GM23338 (cell line): ENCODE measurements at regions not wholly inside any gene's neighbourhood (a gene's known extent, or its start where the extent isn't known, plus 50 kb on each side); places are given as distances from the start of the nearest gene placed in this dataset.

Source experiments
- ATAC-seq: fragments of 200-7000 bp; cut with Tn5 transposase; 3 replicates; pipeline ENCODE4 v1.9.1; 2020
- DNase-seq: peaks from one replicate; pipeline ENCODE4 v3.0.0-alpha.2; 2015; ENCODE audit warnings: low spot score
- H2AFZ ChIP-seq: fragments of 200-600 bp; sonication (generic); 2 replicates; pipeline ENCODE4 v1.8.0; 2016; ENCODE audit warnings: antibody characterized with exemption, mild to moderate bottlenecking, moderate library complexity
- H3F3A ChIP-seq: fragments of 200-600 bp; sonication (generic); replicated peaks from 2 replicates; pipeline ENCODE4 v1.8.0; 2017; ENCODE audit warnings: antibody characterized with exemption, mixed run types, low read depth
- H3K27ac ChIP-seq: fragments of 200-600 bp; sonication (generic); 2 replicates; pipeline ENCODE4 v1.6.1; 2016; ENCODE audit warnings: low read depth
- H3K27me3 ChIP-seq: fragments of 200-600 bp; sonication (generic); 2 replicates; pipeline ENCODE4 v1.8.0; 2016; ENCODE audit warnings: mild to moderate bottlenecking, mixed run types, moderate library complexity; ENCODE audit not compliant: insufficient read depth
- H3K36me3 ChIP-seq: fragments of 200-600 bp; sonication (generic); 2 replicates; pipeline ENCODE4 v1.8.0; 2016; ENCODE audit warnings: mild to moderate bottlenecking; ENCODE audit not compliant: insufficient read depth
- H3K4me1 ChIP-seq: fragments of 200-600 bp; sonication (generic); 2 replicates; pipeline ENCODE4 v1.8.0; 2016; ENCODE audit warnings: mild to moderate bottlenecking, moderate library complexity; ENCODE audit not compliant: insufficient read depth
- H3K4me2 ChIP-seq: fragments of 200-600 bp; sonication (generic); 2 replicates; pipeline ENCODE4 v1.7.1; 2017; ENCODE audit warnings: mixed run types
- H3K4me3 ChIP-seq: fragments of 200-600 bp; sonication (generic); 2 replicates; pipeline ENCODE4 v1.6.1; 2016; ENCODE audit warnings: mixed run types
- H3K79me2 ChIP-seq: fragments of 200-600 bp; sonication (generic); replicated peaks from 2 replicates; pipeline ENCODE4 v1.8.0; 2017; ENCODE audit warnings: mild to moderate bottlenecking; ENCODE audit not compliant: insufficient read depth
- H3K9me2 ChIP-seq: fragments of 200-600 bp; sonication (generic); 2 replicates; pipeline ENCODE4 v1.8.0; 2017; ENCODE audit not compliant: insufficient read depth
- H4K20me1 ChIP-seq: fragments of 200-600 bp; sonication (generic); replicated peaks from 2 replicates; pipeline ENCODE4 v1.8.0; 2017; ENCODE audit warnings: mild to moderate bottlenecking; ENCODE audit not compliant: insufficient read depth
- H3K27ac Mint-ChIP-seq: 2 replicates; pipeline ENCODE4 v1.8.0; 2020; ENCODE audit warnings: inconsistent platforms, mild to moderate bottlenecking, moderate library complexity, mixed read lengths
- H3K27me3 Mint-ChIP-seq: 3 replicates; pipeline ENCODE4 v1.8.0; 2022; ENCODE audit warnings: low read depth, mild to moderate bottlenecking, moderate library complexity, mixed read lengths, inconsistent platforms; ENCODE audit not compliant: insufficient read depth, poor library complexity
- H3K36me3 Mint-ChIP-seq: 3 replicates; pipeline ENCODE4 v1.8.0; 2021; ENCODE audit warnings: low read depth, mild to moderate bottlenecking, inconsistent platforms, moderate library complexity, mixed read lengths
- H3K4me1 Mint-ChIP-seq: 3 replicates; pipeline ENCODE4 v1.8.0; 2020; ENCODE audit warnings: mild to moderate bottlenecking, inconsistent platforms, mixed read lengths
- H3K4me3 Mint-ChIP-seq: 3 replicates; pipeline ENCODE4 v1.8.0; 2021; ENCODE audit warnings: moderate library complexity, mild to moderate bottlenecking, inconsistent platforms, mixed read lengths
- H3K9me3 Mint-ChIP-seq: 3 replicates; pipeline ENCODE4 v1.8.0; 2020; ENCODE audit warnings: moderate library complexity, mild to moderate bottlenecking, inconsistent platforms, mixed read lengths
- CREB1 ChIP-seq: fragments of 250-450 bp; sonication (Bioruptor Pico); IDR thresholded peaks from 2 replicates; pipeline ENCODE4 v1.5.0; 2020; ENCODE audit warnings: low read depth, mild to moderate bottlenecking, moderate library complexity
- ETS1 ChIP-seq: IDR thresholded peaks from 2 replicates; pipeline ENCODE4 v1.6.1; 2016; ENCODE audit warnings: antibody characterized with exemption
- EZH2 ChIP-seq: fragments of 200-600 bp; sonication (generic); IDR thresholded peaks from one replicate; pipeline ENCODE4 v1.8.0; 2017; ENCODE audit warnings: antibody characterized with exemption, mild to moderate bottlenecking, low read depth; ENCODE audit not compliant: unreplicated experiment
- EZH2phosphoT487 ChIP-seq: fragments of 200-600 bp; sonication (generic); IDR thresholded peaks from one replicate; pipeline ENCODE4 v1.8.1; 2018; ENCODE audit warnings: antibody characterized with exemption; ENCODE audit not compliant: unreplicated experiment
- POLR2AphosphoS5 ChIP-seq: IDR thresholded peaks from 2 replicates; pipeline ENCODE4 v1.6.1; 2016; ENCODE audit warnings: antibody characterized with exemption, low read depth
- STAT1 ChIP-seq: IDR thresholded peaks from one replicate; pipeline ENCODE4 v1.6.1; 2016; ENCODE audit warnings: antibody characterized with exemption; ENCODE audit not compliant: unreplicated experiment
- TF ChIP-seq, protein P1 (sequence below): IDR thresholded peaks from one replicate; pipeline ENCODE4 v1.6.1; 2018; ENCODE audit warnings: antibody characterized with exemption; ENCODE audit not compliant: unreplicated experiment
- TF ChIP-seq, protein P2 (sequence below), 2 experiments: fragments of 200-600 bp in 1 of 2; sonication (generic) in 1 of 2; conservative IDR thresholded peaks; 2 replicates each; pipeline versions ENCODE4 v1.5.1 to v1.6.1; 2016 to 2017; ENCODE audit warnings: antibody characterized with exemption in 2 of 2, low read depth in 2 of 2, mild to moderate bottlenecking in 2 of 2, moderate library complexity in 1 of 2

- peaks cover 22% of the 10 kb centered on the region; the same call in 2 of the 3 replicates for H3K4me1 Mint-ChIP-seq
- Histone ChIP-seq H2AFZ (peak overlapping the region; percentile 64; the same call in 1 of the 2 replicates), H3K27ac (no peak overlapping the region), H4K20me1 (no peaks in the 10 kb centered on the region), H3K4me1 (no peaks in the 10 kb centered on the region), H3F3A (no peaks in the 10 kb centered on the region), H3K9me2 (peaks cover 7% of the 10 kb centered on the region; the same call in 1 of the 2 replicates), H3K4me3 (no peak overlapping the region), H3K36me3 (no peaks in the 10 kb centered on the region), H3K79me2 (no peaks in the 10 kb centered on the region), H3K4me2 (no peak overlapping the region), H3K27me3 (no peaks in the 10 kb centered on the region)
- DNase-seq = no peak
- no peaks in the 10 kb centered on the region for H3K27me3 Mint-ChIP-seq
- no peak for ATAC-seq
- H3K36me3 Mint-ChIP-seq = no peaks in the 10 kb centered on the region
- H3K27ac Mint-ChIP-seq = no peak overlapping the region
- H3K4me3 Mint-ChIP-seq = no peak overlapping the region
- TF ChIP-seq, protein P1, sequence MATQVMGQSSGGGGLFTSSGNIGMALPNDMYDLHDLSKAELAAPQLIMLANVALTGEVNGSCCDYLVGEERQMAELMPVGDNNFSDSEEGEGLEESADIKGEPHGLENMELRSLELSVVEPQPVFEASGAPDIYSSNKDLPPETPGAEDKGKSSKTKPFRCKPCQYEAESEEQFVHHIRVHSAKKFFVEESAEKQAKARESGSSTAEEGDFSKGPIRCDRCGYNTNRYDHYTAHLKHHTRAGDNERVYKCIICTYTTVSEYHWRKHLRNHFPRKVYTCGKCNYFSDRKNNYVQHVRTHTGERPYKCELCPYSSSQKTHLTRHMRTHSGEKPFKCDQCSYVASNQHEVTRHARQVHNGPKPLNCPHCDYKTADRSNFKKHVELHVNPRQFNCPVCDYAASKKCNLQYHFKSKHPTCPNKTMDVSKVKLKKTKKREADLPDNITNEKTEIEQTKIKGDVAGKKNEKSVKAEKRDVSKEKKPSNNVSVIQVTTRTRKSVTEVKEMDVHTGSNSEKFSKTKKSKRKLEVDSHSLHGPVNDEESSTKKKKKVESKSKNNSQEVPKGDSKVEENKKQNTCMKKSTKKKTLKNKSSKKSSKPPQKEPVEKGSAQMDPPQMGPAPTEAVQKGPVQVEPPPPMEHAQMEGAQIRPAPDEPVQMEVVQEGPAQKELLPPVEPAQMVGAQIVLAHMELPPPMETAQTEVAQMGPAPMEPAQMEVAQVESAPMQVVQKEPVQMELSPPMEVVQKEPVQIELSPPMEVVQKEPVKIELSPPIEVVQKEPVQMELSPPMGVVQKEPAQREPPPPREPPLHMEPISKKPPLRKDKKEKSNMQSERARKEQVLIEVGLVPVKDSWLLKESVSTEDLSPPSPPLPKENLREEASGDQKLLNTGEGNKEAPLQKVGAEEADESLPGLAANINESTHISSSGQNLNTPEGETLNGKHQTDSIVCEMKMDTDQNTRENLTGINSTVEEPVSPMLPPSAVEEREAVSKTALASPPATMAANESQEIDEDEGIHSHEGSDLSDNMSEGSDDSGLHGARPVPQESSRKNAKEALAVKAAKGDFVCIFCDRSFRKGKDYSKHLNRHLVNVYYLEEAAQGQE = no peak
- TF ChIP-seq STAT1 (no peak), ETS1 (no peak), EZH2 (no peak), CREB1 (CRISPR knock-in tag) (no peak), POLR2AphosphoS5 (no peak)
- TF ChIP-seq, protein P2, sequence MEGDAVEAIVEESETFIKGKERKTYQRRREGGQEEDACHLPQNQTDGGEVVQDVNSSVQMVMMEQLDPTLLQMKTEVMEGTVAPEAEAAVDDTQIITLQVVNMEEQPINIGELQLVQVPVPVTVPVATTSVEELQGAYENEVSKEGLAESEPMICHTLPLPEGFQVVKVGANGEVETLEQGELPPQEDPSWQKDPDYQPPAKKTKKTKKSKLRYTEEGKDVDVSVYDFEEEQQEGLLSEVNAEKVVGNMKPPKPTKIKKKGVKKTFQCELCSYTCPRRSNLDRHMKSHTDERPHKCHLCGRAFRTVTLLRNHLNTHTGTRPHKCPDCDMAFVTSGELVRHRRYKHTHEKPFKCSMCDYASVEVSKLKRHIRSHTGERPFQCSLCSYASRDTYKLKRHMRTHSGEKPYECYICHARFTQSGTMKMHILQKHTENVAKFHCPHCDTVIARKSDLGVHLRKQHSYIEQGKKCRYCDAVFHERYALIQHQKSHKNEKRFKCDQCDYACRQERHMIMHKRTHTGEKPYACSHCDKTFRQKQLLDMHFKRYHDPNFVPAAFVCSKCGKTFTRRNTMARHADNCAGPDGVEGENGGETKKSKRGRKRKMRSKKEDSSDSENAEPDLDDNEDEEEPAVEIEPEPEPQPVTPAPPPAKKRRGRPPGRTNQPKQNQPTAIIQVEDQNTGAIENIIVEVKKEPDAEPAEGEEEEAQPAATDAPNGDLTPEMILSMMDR (conservative IDR thresholded peaks at IDR 0.05; ENCODE audit: low read depth in 2 of 2) = no peak
- H3K9me3 Mint-ChIP-seq = no peaks in the 10 kb centered on the region
These were observed 544.5 kb upstream of the ZNF608 start for GRCh38 chr5:125290935-125291334.

DNA sequence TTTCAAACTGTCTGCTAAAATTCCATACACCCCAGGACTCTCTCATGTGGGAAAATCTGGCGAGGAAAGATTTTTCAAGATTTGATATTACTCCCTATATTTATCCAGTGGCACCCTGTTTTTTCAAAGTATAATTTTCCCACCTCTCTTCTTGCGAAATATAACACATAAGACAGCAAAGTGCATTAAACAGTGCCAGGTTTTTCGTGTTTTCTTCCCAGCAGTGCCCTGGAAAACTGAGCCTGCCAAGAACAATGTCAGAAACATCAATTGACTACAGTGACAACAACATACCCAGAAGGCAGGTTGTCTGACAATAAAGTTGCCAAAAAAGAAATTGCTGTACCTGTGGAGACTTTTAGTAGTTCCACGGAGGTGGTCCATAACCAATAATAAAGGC is 545.0 kb upstream of the ZNF608 start:
- Histone ChIP-seq H3K4me2 (no peak overlapping the region), H3K4me3 (no peak overlapping the region), H3F3A (no peaks in the 10 kb centered on the region), H3K4me1 (no peaks in the 10 kb centered on the region), H2AFZ (peak overlapping the region; percentile 4; the same call in 1 of the 2 replicates), H3K9me2 (peaks cover 7% of the 10 kb centered on the region; the same call in 1 of the 2 replicates), H3K27ac (no peak overlapping the region), H3K27me3 (no peaks in the 10 kb centered on the region), H3K79me2 (no peaks in the 10 kb centered on the region), H4K20me1 (no peaks in the 10 kb centered on the region), H3K36me3 (no peaks in the 10 kb centered on the region)
- no peak for TF ChIP-seq EZH2
- no peak for TF ChIP-seq EZH2phosphoT487
- no peaks in the 10 kb centered on the region for H3K36me3 Mint-ChIP-seq
- ATAC-seq (no peak), DNase-seq (no peak)
- H3K27ac Mint-ChIP-seq = no peak overlapping the region
- H3K4me1 Mint-ChIP-seq = peaks cover 18% of the 10 kb centered on the region; the same call in 2 of the 3 replicates
- no peak overlapping the region for H3K4me3 Mint-ChIP-seq
- no peaks in the 10 kb centered on the region for H3K27me3 Mint-ChIP-seq
- no peaks in the 10 kb centered on the region for H3K9me3 Mint-ChIP-seq
